ENCODE measurements at regions not wholly inside any gene's neighbourhood (a gene's known extent, or its start where the extent isn't known, plus 50 kb on each side); places are given as distances from the start of the nearest gene placed in this dataset.

GRCh38 chr4:143273160-143273917 is 63.3 kb upstream of the GAB1 start:
- no peak for ATAC-seq
- Histone ChIP-seq H3K9me3 (replicated peaks; ENCODE audit: control insufficient read depth, insufficient read depth, low read length) (no peaks in the 10 kb centered on the region), H3K9ac (ENCODE audit: control insufficient read depth, insufficient read depth, low read length) (no peak overlapping the region), H3K4me3 (no peak overlapping the region), H3K27me3 (replicated peaks in 1 of 2; ENCODE audit: control insufficient read depth in 2 of 2, insufficient read depth in 2 of 2, low read length in 1 of 2) (no peaks in the 10 kb centered on the region), H3K4me1 (ENCODE audit: control insufficient read depth, insufficient read depth, low read length) (no peaks in the 10 kb centered on the region), H2AFZ (ENCODE audit: control insufficient read depth, low read depth, low read length) (no peak overlapping the region), H3K36me3 (ENCODE audit: control insufficient read depth in 2 of 2, insufficient read depth in 2 of 2, low read length in 1 of 2) (no peaks in the 10 kb centered on the region), H3K4me2 (ENCODE audit: control insufficient read depth, insufficient read depth) (no peak overlapping the region), H3K79me2 (ENCODE audit: control insufficient read depth, insufficient read depth, low read length) (no peaks in the 10 kb centered on the region), H4K20me1 (ENCODE audit: control insufficient read depth, insufficient read depth) (no peaks in the 10 kb centered on the region), H3K27ac (ENCODE audit: control insufficient read depth, insufficient read depth) (no peak overlapping the region)
- ChIA-PET CTCF (interaction anchor here (0.6 to 0.8 kb wide), 2 partner anchors 20 to 1133 kb away, joined by 3 to 4 read pairs; no protein-coding TSS in a partner anchor), RAD21 (ENCODE audit: unreplicated experiment) (no interaction called here), POLR2A (no interaction called here), SMC1A (ENCODE audit: uncharacterized antibody, unreplicated experiment) (no interaction called here)
- FAIRE-seq = no peak
- in situ Hi-C loops (cut with MboI) (no loop called here), intact Hi-C loops (cut with micrococcal nuclease; ENCODE audit: unreplicated experiment) (no loop called here)
- 30% methylated on average over 6 of the region's 6 CpGs for WGBS (ENCODE audit: insufficient coverage, insufficient replicate concordance, low lambda C conversion rate, missing lambda C conversion rate)
- TF ChIP-seq SMAD5 (IDR thresholded peaks at IDR 0.05; ENCODE audit: low read depth) (no peak), RBBP5 (conservative IDR thresholded peaks at IDR 0.05) (no peak), PML (IDR thresholded peaks at IDR 0.05; ENCODE audit: low read length) (no peak), ELK1 (IDR thresholded peaks at IDR 0.05; ENCODE audit: low read depth, low read length) (no peak), PKNOX1 (IDR thresholded peaks at IDR 0.05) (no peak), EGR1 (IDR thresholded peaks at IDR 0.05; ENCODE audit: borderline replicate concordance in 1 of 2, low read depth in 2 of 2, low read length in 2 of 2) (no peak), BCL11A (IDR thresholded peaks at IDR 0.05; ENCODE audit: low read depth, low read length) (no peak), SMAD1 (IDR thresholded peaks at IDR 0.05; ENCODE audit: low read depth, partially characterized antibody) (no peak), POLR2AphosphoS5 (IDR thresholded peaks at IDR 0.05; ENCODE audit: low read length) (no peak), RAD21 (IDR thresholded peaks at IDR 0.05; ENCODE audit: insufficient read depth, low read depth, low read length) (no peak), STAT3 (IDR thresholded peaks at IDR 0.05; ENCODE audit: low read depth, low read length) (no peak), SREBF1 (IDR thresholded peaks at IDR 0.05; ENCODE audit: low read length) (no peak), ZNF217 (IDR thresholded peaks at IDR 0.05) (no peak), POU2F2 (IDR thresholded peaks at IDR 0.05; ENCODE audit: borderline replicate concordance, low read depth, low read length) (no peak), FOS (IDR thresholded peaks at IDR 0.05; ENCODE audit: borderline replicate concordance, extremely low read depth, insufficient read length) (no peak)
- TF ChIP-seq, protein P1, sequence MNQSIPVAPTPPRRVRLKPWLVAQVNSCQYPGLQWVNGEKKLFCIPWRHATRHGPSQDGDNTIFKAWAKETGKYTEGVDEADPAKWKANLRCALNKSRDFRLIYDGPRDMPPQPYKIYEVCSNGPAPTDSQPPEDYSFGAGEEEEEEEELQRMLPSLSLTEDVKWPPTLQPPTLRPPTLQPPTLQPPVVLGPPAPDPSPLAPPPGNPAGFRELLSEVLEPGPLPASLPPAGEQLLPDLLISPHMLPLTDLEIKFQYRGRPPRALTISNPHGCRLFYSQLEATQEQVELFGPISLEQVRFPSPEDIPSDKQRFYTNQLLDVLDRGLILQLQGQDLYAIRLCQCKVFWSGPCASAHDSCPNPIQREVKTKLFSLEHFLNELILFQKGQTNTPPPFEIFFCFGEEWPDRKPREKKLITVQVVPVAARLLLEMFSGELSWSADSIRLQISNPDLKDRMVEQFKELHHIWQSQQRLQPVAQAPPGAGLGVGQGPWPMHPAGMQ (IDR thresholded peaks at IDR 0.05; ENCODE audit: borderline replicate concordance) = no peak
- TF ChIP-seq, protein P2, sequence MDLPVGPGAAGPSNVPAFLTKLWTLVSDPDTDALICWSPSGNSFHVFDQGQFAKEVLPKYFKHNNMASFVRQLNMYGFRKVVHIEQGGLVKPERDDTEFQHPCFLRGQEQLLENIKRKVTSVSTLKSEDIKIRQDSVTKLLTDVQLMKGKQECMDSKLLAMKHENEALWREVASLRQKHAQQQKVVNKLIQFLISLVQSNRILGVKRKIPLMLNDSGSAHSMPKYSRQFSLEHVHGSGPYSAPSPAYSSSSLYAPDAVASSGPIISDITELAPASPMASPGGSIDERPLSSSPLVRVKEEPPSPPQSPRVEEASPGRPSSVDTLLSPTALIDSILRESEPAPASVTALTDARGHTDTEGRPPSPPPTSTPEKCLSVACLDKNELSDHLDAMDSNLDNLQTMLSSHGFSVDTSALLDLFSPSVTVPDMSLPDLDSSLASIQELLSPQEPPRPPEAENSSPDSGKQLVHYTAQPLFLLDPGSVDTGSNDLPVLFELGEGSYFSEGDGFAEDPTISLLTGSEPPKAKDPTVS (IDR thresholded peaks at IDR 0.05; ENCODE audit: low read depth, low read length) = no peak
- no TSS peak for BruUV-seq (replicated peaks)
- no peak for DNase-seq (ENCODE audit: low read depth, low spot score)

Measured in GM12878 (cell line).